RKO (cell line): ENCODE measurements at regions not wholly inside any gene's neighbourhood (a gene's known extent, or its start where the extent isn't known, plus 50 kb on each side); places are given as distances from the start of the nearest gene placed in this dataset.

Experiments
- DNase-seq: peaks from one replicate; pipeline ENCODE4 v3.0.0-alpha.2; 2016; ENCODE audit warnings: low spot score

- no peak for DNase-seq
These were observed 65.5 kb upstream of the ITGA6 start for GRCh38 chr2:172361840-172362239.

- no peak for DNase-seq
These were observed 63.1 kb upstream of the ITGA6 start for GRCh38 chr2:172364261-172364660.

- no peak for DNase-seq
These were observed 60.7 kb upstream of the ITGA6 start for GRCh38 chr2:172366596-172367150.

GRCh38 chr2:172370821-172371455 is 56.4 kb upstream of the ITGA6 start:
- DNase-seq, result no peak

GRCh38 chr2:172372436-172372835 is 55.0 kb upstream of the ITGA6 start:
- DNase-seq, result no peak

GRCh38 chr2:172373076-172373475 is 54.3 kb upstream of the ITGA6 start:
- no peak for DNase-seq

GRCh38 chr2:172373766-172374165 is 53.6 kb upstream of the ITGA6 start:
- no peak for DNase-seq

- DNase-seq, result no peak
These were observed 52.8 kb upstream of the ITGA6 start for GRCh38 chr2:172374318-172375240.

- DNase-seq, result no peak
These were observed 52.1 kb upstream of the ITGA6 start for GRCh38 chr2:172375251-172375650.

- DNase-seq, result no peak
These were observed 51.4 kb upstream of the ITGA6 start for GRCh38 chr2:172376016-172376415.

- DNase-seq, result no peak
These were observed 50.8 kb upstream of the ITGA6 start for GRCh38 chr2:172376505-172377125.

GRCh38 chr2:172377408-172377807 is 50.0 kb upstream of the ITGA6 start:
- no peak for DNase-seq
